ENCODE measurements at regions not wholly inside any gene's neighbourhood (a gene's known extent, or its start where the extent isn't known, plus 50 kb on each side); places are given as distances from the start of the nearest gene placed in this dataset.

DNA sequence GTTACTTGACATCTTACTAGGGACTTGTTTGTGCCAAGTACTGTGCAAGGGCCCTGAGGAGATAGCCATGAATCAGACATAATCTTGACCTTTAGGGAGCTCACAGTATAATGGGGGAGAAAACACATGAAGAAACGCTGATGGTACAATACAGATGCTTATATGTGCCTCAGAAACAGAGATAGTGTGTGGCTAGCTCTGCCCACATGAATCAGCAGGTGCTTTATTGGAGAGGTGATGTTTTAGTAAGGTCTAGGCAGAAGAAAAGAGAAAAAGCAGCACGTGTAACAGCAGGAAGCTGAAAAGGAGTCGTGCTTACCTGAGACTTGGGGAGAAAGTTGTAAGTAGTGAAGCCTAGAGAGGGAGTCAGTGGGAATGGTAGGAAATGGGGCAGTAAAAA lies 60.6 kb upstream of the LMO4 start:
- intact Hi-C loops (cut with micrococcal nuclease), result no loop called here
- peaks cover 16% of the 10 kb centered on the region for H3K27me3 Mint-ChIP-seq (ENCODE audit: low read depth)
- H3K27ac Mint-ChIP-seq, result no peak overlapping the region
- H3K4me1 Mint-ChIP-seq (ENCODE audit: low read depth), result no peaks in the 10 kb centered on the region
- no peak overlapping the region for H3K4me3 Mint-ChIP-seq (ENCODE audit: low read depth)
- H3K9me3 Mint-ChIP-seq, result no peaks in the 10 kb centered on the region
- H3K36me3 Mint-ChIP-seq (ENCODE audit: low read depth), result no peaks in the 10 kb centered on the region
- DNase-seq (ENCODE audit: low spot score), result no peak

- no peak for DNase-seq (ENCODE audit: low spot score)
- intact Hi-C loops (cut with micrococcal nuclease), result no loop called here
- Mint-ChIP-seq H3K4me3 (ENCODE audit: low read depth) (no peak overlapping the region), H3K4me1 (ENCODE audit: low read depth) (no peaks in the 10 kb centered on the region), H3K36me3 (ENCODE audit: low read depth) (no peaks in the 10 kb centered on the region), H3K27me3 (ENCODE audit: low read depth) (peaks cover 16% of the 10 kb centered on the region), H3K27ac (no peak overlapping the region), H3K9me3 (no peaks in the 10 kb centered on the region)
These were observed 58.8 kb upstream of the LMO4 start for GRCh38 chr1:87269921-87270320.

- H3K27me3 Mint-ChIP-seq (ENCODE audit: low read depth), result peaks cover 14% of the 10 kb centered on the region
- no peak for DNase-seq (ENCODE audit: low spot score)
- H3K4me3 Mint-ChIP-seq (ENCODE audit: low read depth), result no peak overlapping the region
- intact Hi-C loops (cut with micrococcal nuclease), result no loop called here
- no peaks in the 10 kb centered on the region for H3K4me1 Mint-ChIP-seq (ENCODE audit: low read depth)
- H3K27ac Mint-ChIP-seq, result no peak overlapping the region
- no peaks in the 10 kb centered on the region for H3K9me3 Mint-ChIP-seq
- no peaks in the 10 kb centered on the region for H3K36me3 Mint-ChIP-seq (ENCODE audit: low read depth)
These were observed 55.4 kb upstream of the LMO4 start for GRCh38 chr1:87273291-87273690.

DNA sequence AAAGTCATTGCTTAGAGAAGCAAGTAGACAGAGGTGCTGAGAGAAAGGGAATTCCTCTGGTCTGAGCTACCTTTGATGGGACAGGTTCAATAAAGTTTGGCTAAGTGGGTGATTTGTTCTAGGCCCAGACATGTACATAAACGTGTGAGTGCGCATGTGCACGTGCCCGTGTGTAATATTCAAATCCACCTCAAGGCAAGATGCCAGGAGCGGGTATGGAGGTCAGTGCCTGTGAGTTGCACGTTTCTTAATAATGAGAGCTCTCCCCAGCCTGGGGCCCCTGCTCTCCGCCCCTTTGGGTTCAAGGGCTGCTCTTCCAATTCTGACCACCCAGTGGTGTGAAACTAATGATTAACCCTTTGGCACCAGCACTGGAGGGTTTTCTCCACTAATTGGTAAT lies 53.8 kb upstream of the LMO4 start:
- H3K4me1 Mint-ChIP-seq (ENCODE audit: low read depth), result peaks cover 2% of the 10 kb centered on the region
- intact Hi-C loops (cut with micrococcal nuclease), result loop anchor here (5.0 kb wide), 1 partner anchor 143 kb away; no protein-coding TSS in a partner anchor
- no peak overlapping the region for H3K4me3 Mint-ChIP-seq (ENCODE audit: low read depth)
- no peak overlapping the region for H3K27ac Mint-ChIP-seq
- no peaks in the 10 kb centered on the region for H3K9me3 Mint-ChIP-seq
- H3K36me3 Mint-ChIP-seq (ENCODE audit: low read depth), result no peaks in the 10 kb centered on the region
- no peak for DNase-seq (ENCODE audit: low spot score)
- H3K27me3 Mint-ChIP-seq (ENCODE audit: low read depth), result peaks cover 12% of the 10 kb centered on the region

DNA sequence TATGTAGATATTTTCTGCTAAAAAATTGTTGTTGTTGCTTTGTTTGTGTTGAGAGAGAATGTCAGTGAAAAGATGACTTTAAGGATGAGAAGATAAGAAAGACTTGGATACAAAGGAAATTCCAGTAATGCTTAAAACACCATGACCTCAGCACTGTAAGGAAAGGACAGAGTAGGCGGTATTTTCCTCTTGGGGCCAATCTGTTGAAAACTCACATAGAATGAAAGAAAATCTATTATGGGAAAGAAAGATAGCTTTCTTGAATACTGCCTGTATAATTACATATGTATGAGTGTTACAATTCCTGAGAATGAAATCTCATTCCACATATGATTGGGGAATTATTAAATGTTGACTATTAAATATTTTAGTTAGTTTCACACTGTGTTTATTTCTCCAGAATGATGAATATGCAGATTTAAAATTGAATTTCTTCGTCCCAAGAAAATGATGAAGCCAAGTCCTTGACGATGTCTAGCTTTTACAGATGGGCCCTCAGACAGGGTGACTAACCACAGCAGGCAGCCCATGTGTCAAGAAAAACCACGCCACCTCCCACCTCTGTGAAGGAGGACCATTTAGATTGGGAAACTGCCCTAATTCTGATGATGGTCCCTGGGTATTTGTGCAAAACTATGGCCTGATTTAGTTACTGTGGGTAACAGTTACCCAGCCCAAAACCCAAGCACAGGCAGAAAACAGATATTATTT lies 49.7 kb upstream of the LMO4 start:
- H3K36me3 Mint-ChIP-seq (ENCODE audit: low read depth), result no peaks in the 10 kb centered on the region

More for the DNA sequence above, 49.7 kb upstream of the LMO4 start:
- DNase-seq (ENCODE audit: low spot score), result no peak
- H3K27ac Mint-ChIP-seq, result no peak overlapping the region
- intact Hi-C loops (cut with micrococcal nuclease), result loop anchor here (5.0 kb wide), 1 partner anchor 147 kb away; no protein-coding TSS in a partner anchor
- no peaks in the 10 kb centered on the region for H3K9me3 Mint-ChIP-seq
- no peak overlapping the region for H3K4me3 Mint-ChIP-seq (ENCODE audit: low read depth)
- peaks cover 2% of the 10 kb centered on the region for H3K4me1 Mint-ChIP-seq (ENCODE audit: low read depth)
- H3K27me3 Mint-ChIP-seq (ENCODE audit: low read depth), result peaks cover 7% of the 10 kb centered on the region
